ENCODE measurements at regions not wholly inside any gene's neighbourhood (a gene's known extent, or its start where the extent isn't known, plus 50 kb on each side); places are given as distances from the start of the nearest gene placed in this dataset.
"Not testable (repeated sequence)": the region's sequence is repeated elsewhere in the genome, so short reads cannot be mapped to it uniquely, and the experiment has no call there.

GRCh38 chr6:134821928-134822864 lies 127.7 kb downstream of the ALDH8A1 start:
- DNase-seq (ENCODE audit: low spot score), result no peak

- DNase-seq (ENCODE audit: low spot score), result no peak
Measured at GRCh38 chr6:134821397-134821796, 128.5 kb downstream of the ALDH8A1 start.

GRCh38 chr6:134819863-134820800 lies 129.8 kb downstream of the ALDH8A1 start:
- DNase-seq (ENCODE audit: low spot score), result no peak

GRCh38 chr6:134819236-134819635 lies 130.7 kb downstream of the ALDH8A1 start:
- no peak for DNase-seq (ENCODE audit: low spot score)

- DNase-seq (ENCODE audit: low spot score), result no peak
Measured at GRCh38 chr6:134817448-134817847, 132.5 kb downstream of the ALDH8A1 start.

- no peak for DNase-seq (ENCODE audit: low spot score)
Measured at GRCh38 chr6:134816780-134817179, 133.1 kb downstream of the ALDH8A1 start.

GRCh38 chr6:134816300-134816699 lies 133.6 kb downstream of the ALDH8A1 start:
- DNase-seq (ENCODE audit: low spot score), result no peak

- no peak for DNase-seq (ENCODE audit: low spot score)
Measured at GRCh38 chr6:134814076-134814695, 135.7 kb downstream of the ALDH8A1 start.

- no peak for DNase-seq (ENCODE audit: low spot score)
Measured at GRCh38 chr6:134813146-134813545, 136.8 kb downstream of the ALDH8A1 start.

- DNase-seq (ENCODE audit: low spot score), result no peak
Measured at GRCh38 chr6:134810402-134810801, 139.5 kb downstream of the ALDH8A1 start.

- no peak for DNase-seq (ENCODE audit: low spot score)
Measured at GRCh38 chr6:134809130-134809529, 140.8 kb downstream of the ALDH8A1 start.

- no peak for DNase-seq (ENCODE audit: low spot score)
Measured at GRCh38 chr6:134806180-134806798, 143.6 kb downstream of the ALDH8A1 start.

- no peak for DNase-seq (ENCODE audit: low spot score)
Measured at GRCh38 chr6:134805168-134805567, 144.7 kb downstream of the ALDH8A1 start.

GRCh38 chr6:134804311-134804710 lies 145.6 kb downstream of the ALDH8A1 start:
- DNase-seq (ENCODE audit: low spot score), result not testable (repeated sequence)

GRCh38 chr6:134802426-134803058 lies 147.4 kb downstream of the ALDH8A1 start:
- DNase-seq (ENCODE audit: low spot score), result no peak

- no peak for DNase-seq (ENCODE audit: low spot score)
Measured at GRCh38 chr6:134797400-134798113, 152.3 kb downstream of the ALDH8A1 start.

- DNase-seq (ENCODE audit: low spot score), result no peak
Measured at GRCh38 chr6:134795691-134796090, 154.2 kb downstream of the ALDH8A1 start.

- DNase-seq (ENCODE audit: low spot score), result no peak
Measured at GRCh38 chr6:134795001-134795400, 154.9 kb downstream of the ALDH8A1 start.

GRCh38 chr6:134791243-134791843 lies 158.6 kb downstream of the ALDH8A1 start:
- DNase-seq (ENCODE audit: low spot score), result not testable (repeated sequence)

GRCh38 chr6:134787261-134787877 lies 162.5 kb downstream of the ALDH8A1 start:
- peak; percentile 31 for DNase-seq (ENCODE audit: low spot score)

Measured in AG08396 (cell line).